T47D (cell line): ENCODE measurements at regions not wholly inside any gene's neighbourhood (a gene's known extent, or its start where the extent isn't known, plus 50 kb on each side); places are given as distances from the start of the nearest gene placed in this dataset.

Source experiments
- DNase-seq, 2 experiments: peaks; one replicate each; pipeline versions ENCODE4 v3.0.0 to v3.0.0-alpha.2; 2011 to 2012; ENCODE audit warnings: low read depth in 1 of 2, low spot score in 1 of 2
- JUND ChIP-seq: IDR thresholded peaks from 2 replicates; pipeline ENCODE4 v1.6.1; 2012; ENCODE audit warnings: low read depth
- in situ Hi-C: cut with HindIII; loops from 2 replicates; pipeline ENCODE4 v1.10.0; 2016; ENCODE audit warnings: low sequenced_read_pairs, low pct_unique_long_range_greater_than_20kb

DNA sequence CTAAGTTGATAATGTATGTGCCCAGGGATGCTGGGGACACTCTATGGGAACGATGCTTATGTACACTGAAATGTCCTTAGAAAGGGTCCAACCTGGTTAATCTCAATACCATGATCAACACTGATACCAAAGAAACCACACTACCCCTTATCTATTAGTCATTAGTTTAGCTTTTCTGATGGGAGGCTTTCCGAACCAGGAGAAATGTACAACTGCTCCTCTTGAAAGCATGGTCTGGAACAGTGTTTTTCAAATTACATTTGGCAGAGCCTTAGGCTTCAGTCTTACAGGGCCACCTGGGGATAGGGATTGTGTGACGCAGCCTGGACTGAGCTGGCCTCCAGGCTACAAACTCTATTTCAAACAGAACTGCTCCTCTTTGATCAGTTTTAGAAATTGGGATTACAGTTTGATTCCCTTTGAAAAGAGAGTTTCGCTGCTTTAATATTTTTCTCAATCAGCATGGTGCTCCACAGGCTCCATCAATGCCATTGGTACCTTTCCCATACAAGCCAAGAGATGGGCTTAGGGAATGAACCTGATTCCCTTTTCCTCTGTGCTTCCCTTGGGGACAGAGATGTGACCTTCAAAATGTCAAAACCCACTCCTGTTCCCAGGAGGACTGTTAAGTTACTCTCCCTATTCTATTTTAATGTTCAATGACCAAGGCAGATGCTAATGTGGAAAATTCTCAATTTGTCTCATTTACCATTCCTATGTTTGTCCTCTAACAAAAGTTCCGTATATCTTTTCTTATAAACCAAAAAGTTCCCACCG is 296.0 kb upstream of the ADAMTS9 start:
- no peak for DNase-seq
- TF ChIP-seq JUND: no peak
- in situ Hi-C loops: no loop called here

- no peak for TF ChIP-seq JUND
- in situ Hi-C loops: no loop called here
- no peak for DNase-seq
These were observed 289.7 kb upstream of the ADAMTS9 start for GRCh38 chr3:64977308-64978100.

GRCh38 chr3:64976456-64976855 is 288.7 kb upstream of the ADAMTS9 start:
- no peak for DNase-seq
- in situ Hi-C loops: no loop called here
- no peak for TF ChIP-seq JUND

DNA sequence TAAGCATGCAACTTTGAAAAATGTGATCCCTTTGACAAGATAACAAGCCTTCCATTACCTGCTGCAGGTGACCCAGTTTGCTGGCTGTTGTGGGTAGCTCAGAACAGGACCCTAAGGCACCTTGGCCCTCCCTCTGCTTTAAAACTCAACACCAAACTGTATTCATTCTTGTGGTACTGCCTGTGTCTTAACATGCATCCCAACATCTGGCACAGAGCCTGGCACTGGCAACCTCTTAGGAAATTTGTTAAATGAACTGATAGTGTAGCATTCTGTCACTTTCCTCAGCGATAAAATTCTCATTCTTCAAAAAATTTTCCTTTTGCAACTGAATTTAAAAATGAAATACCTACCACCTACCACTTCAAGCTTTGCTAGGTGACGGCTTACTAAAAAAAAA is 287.3 kb upstream of the ADAMTS9 start:
- in situ Hi-C loops: no loop called here
- TF ChIP-seq JUND: no peak
- DNase-seq: no peak

DNA sequence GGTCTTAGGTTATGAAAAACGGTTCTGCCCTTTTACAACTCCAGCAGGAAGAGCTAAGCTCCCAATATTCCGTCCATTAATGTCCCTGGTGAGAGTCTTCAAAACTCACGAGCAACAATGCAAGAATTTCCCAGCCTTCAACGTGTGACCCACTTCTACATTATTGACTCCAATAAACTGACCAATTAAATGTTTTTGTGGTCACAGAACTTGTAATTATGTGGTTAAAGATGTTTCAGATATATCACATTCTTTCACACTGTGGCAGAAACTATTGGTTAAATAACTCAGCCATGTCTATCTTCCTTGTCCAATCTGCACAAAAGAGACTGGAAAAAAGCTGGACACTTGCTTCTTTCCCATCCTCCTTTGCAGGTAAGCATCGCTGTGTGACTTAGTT is 286.6 kb upstream of the ADAMTS9 start:
- no peak for DNase-seq
- in situ Hi-C loops: no loop called here
- TF ChIP-seq JUND: no peak

GRCh38 chr3:64972793-64973192 is 285.0 kb upstream of the ADAMTS9 start:
- DNase-seq: no peak
- in situ Hi-C loops: no loop called here

GRCh38 chr3:64971602-64972001 is 283.8 kb upstream of the ADAMTS9 start:
- no peak for TF ChIP-seq JUND
- in situ Hi-C loops: no loop called here
- no peak for DNase-seq

More at GRCh38 chr3:64972793-64973192, 285.0 kb upstream of the ADAMTS9 start:
- TF ChIP-seq JUND: no peak

DNA sequence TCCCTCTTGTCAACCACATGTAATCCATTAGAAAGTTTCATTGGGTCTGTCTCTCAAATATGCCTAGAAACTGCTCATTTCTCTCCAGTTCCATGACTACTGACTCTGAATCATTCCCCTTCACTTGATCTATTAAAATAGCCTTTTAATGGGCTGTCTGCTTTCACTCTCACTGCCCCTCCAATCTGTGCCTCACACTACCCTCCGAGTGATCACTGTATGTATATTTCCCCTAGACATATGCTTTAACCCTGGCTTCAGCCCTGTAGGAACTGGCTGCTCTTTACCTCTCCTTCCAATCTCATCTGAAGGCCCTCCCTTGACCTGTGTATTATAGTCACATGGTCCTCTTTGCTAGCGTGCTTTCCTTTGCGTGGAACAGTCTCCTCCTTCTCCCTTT is 282.8 kb upstream of the ADAMTS9 start:
- no peak for TF ChIP-seq JUND
- in situ Hi-C loops: no loop called here
- DNase-seq: no peak

DNA sequence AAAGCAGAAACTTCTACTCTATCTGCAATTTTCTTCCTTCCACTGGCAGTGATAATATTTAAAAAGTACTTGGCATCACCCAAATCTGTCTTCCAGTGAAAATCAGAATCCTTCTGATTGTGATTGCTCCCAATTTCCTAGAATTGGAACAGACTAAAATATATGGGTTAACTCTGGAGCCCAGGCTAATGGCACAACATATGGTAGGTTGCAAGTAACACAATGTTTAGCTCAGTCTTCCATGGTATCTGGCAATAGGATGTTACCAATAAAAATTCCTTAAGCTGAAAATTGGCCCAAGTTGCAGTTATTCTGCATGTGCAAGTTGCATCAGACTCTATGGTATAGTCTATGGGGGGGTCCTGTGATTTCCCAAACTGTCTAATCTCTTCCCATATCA is 273.5 kb upstream of the ADAMTS9 start:
- no peak for TF ChIP-seq JUND
- no peak for DNase-seq
- in situ Hi-C loops: no loop called here

DNA sequence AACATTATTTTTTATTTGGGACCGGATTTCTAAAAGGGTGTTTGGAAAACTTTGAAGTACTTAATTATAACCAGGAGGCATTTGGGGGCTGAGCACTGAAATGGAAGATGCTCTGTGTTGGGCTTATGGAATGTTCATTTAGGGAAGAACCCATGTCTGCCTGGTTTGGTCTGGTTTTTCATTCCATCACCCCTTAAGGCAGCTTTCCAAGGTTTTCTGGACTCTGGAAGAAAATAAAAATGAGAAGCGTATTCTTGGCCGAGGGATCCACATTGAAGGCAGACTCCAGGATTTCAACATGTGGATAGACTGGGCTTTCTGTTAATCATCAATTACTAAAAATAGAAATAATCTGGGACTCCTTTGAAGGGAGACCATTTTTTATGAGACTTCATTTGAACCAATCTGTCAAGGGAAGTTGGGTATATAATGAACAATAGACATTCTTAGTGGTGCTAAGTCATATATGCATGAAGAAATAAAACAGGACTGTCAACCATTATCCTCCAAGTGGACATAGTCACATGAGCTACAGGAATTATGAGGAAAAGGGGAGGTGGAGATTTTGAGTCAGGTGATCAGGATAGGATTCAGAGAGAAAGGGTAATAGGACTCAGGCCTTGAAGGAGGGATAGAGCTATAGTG is 270.5 kb upstream of the ADAMTS9 start:
- no peak for DNase-seq
- TF ChIP-seq JUND: no peak
- in situ Hi-C loops: no loop called here

DNA sequence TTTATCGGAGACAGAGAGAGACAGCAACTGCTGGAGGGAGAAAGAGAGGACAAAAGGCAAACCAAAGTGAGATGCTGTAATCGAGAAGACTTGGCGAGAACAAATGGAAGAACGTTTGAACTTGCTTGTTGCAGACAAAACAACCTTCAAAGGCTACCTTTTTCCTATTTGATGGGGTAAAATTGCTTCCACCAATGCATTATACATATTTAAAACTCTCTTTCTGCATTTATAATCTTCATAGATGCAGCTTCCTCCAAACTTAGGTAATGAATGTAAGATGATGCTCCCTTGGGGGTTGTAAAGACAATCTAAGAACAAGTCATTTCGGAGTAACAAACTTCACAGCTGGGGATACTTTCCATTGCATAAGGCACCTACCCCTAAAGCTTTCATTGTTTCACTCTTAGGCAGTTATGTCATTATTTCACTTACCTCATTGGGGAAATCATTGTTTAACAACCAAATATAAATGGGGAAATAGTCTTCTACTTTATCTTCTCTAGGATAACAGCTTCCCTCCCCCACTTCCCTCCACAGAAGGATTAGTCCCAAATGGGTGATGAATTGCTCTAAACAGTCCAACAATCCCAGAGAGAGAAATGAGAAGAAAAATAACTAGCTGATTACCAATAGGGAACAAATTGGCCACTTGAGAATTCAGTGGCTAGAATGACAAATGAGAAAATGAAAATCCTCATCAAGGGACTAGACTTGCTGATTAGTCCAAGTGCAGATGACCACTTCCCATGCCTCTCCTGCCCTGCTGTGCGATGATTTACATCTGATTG is 269.8 kb upstream of the ADAMTS9 start:
- no peak for TF ChIP-seq JUND
- in situ Hi-C loops: no loop called here
- DNase-seq: no peak

DNA sequence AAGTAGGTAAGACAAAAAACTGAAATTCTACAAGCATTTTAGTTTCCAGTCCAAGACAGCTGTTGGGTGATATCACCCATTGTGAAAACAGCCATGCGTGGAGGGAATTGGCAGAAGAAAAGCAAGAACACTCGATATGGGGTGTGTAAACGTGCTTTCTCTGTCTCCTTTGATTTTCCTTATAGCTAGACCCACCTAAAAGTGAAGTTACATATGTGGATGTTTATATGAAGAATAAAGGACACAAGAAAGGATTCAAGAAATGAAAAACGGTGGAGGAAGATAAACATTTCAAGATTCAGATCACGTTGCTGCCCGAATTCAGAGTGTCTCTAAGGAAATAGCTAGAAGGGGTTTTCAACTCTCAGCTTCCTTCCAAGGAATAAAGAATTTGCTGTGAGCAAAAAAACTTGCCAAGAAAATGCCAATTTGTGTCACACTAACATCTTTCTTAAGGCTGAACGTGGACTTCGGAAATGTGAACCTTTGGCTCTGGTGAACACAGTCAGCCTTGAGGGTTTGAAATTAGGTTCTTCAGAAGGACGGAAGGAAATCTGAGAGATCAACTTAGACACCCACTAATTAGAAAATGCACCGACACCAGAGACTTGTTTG is 269.0 kb upstream of the ADAMTS9 start:
- in situ Hi-C loops: no loop called here
- DNase-seq: no peak
- TF ChIP-seq JUND: no peak
